ENCODE measurements at regions not wholly inside any gene's neighbourhood (a gene's known extent, or its start where the extent isn't known, plus 50 kb on each side); places are given as distances from the start of the nearest gene placed in this dataset.

DNA sequence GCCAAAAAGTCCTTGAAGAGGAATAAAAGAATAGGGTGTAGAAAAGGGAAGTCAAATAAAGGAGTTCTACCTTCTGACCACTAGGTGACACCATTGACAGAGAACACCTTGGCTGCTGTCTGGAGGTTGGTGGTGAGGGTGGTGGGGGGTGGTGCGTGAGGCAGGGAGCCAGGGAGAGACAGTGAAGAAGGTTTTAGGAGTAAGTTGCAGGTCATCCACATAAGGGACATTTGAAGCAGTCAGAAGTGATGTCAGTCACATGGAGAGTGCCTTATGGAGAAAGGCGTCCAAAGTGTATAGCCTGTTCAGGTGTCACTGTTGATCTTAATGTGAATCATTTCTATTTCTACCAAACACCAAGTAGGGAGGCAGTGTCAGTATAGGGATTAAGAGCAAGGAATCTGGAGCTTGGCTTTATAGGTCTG is 279.3 kb upstream of the DDHD1 start:
- no peak overlapping the region for H3K4me3 ChIP-seq (ENCODE audit: low read depth, low read length)
- POLR2A ChIA-PET = no interaction called here
- CTCF ChIA-PET = interaction anchor here (0.9 to 6.9 kb wide), 16 partner anchors 9 to 916 kb away, joined by 3 to 50 read pairs (median 5); no protein-coding TSS in a partner anchor
- TF ChIP-seq, protein P1, sequence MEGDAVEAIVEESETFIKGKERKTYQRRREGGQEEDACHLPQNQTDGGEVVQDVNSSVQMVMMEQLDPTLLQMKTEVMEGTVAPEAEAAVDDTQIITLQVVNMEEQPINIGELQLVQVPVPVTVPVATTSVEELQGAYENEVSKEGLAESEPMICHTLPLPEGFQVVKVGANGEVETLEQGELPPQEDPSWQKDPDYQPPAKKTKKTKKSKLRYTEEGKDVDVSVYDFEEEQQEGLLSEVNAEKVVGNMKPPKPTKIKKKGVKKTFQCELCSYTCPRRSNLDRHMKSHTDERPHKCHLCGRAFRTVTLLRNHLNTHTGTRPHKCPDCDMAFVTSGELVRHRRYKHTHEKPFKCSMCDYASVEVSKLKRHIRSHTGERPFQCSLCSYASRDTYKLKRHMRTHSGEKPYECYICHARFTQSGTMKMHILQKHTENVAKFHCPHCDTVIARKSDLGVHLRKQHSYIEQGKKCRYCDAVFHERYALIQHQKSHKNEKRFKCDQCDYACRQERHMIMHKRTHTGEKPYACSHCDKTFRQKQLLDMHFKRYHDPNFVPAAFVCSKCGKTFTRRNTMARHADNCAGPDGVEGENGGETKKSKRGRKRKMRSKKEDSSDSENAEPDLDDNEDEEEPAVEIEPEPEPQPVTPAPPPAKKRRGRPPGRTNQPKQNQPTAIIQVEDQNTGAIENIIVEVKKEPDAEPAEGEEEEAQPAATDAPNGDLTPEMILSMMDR (IDR thresholded peaks at IDR 0.05; ENCODE audit: insufficient read depth, low read length, missing control alignments) = peak; percentile 74
- no peak for DNase-seq (ENCODE audit: low read depth, low spot score)

DNA sequence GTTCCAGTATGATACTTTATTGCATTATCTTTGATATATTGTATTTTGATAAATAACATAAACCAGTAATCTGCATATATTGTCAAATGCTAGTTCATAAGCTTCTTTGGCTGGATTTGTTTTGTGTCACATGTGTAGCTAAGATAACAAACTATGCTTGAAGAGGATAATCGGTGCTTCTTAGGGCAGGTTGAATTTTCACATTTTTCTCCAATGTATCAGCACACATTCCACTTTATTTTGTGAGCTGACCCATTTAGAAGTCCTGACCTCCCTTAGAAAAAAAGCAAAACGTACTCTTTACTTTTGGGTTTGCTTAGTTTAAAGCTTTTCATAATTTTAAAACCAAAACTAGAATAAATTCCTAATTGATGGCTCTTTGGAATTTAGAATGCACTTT is 277.7 kb upstream of the DDHD1 start:
- H3K4me3 ChIP-seq (ENCODE audit: low read depth, low read length) = no peak overlapping the region
- TF ChIP-seq, protein P1 (IDR thresholded peaks at IDR 0.05; ENCODE audit: insufficient read depth, low read length, missing control alignments) = no peak
- ChIA-PET POLR2A (no interaction called here), CTCF (interaction anchor here (1.1 to 6.9 kb wide), 16 partner anchors 8 to 917 kb away, joined by 3 to 50 read pairs (median 4); no protein-coding TSS in a partner anchor)
- DNase-seq (ENCODE audit: low read depth, low spot score) = no peak

DNA sequence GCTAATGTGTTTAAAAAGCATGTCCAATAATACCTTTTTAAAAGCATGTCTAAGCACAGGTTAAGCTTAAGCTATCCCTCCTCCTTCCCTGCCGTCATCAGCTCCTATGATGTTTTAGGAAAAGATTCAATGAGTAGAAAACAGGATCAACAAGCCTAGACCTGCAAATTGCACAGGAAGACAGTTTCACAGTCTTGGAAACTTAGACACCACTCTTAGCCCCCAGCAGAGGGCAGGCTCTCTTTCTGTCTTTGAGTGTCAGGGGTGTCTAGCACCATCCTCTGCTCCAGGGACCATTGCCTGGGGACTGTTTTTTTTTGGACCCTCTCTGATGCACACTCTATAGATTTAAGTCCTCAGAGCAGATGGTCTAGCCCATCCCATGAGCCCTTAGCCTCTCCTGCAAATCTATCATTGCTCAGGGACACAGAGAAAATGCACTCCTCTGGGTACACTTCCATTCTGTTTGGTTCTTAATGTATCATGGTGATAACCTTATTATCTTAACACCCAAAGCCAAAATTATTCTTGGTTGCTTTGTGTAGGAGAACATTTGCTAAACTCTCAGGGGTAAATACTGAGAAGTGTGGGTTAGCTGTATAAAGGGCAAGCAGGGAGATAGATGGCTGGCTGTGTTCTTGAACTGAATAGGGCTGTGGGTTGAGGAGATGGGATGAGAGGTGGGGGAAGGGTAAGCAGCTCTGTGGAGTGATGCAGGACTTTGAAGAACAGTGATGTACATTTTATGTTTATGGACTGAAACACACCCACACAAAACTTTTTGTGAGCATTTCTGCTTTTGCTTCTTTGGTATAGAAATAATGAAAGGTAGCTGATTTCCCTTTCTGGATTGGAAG is 259.9 kb upstream of the DDHD1 start:
- no peak for DNase-seq (ENCODE audit: low read depth, low spot score)
- POLR2A ChIA-PET = no interaction called here
- no peak overlapping the region for H3K4me3 ChIP-seq (ENCODE audit: low read depth, low read length)
- TF ChIP-seq, protein P1 (IDR thresholded peaks at IDR 0.05; ENCODE audit: insufficient read depth, low read length, missing control alignments) = peak; percentile 49
- CTCF ChIA-PET = interaction anchor here (0.7 to 5.2 kb wide), 12 partner anchors 10 to 936 kb away, joined by 3 to 32 read pairs (median 3); no protein-coding TSS in a partner anchor

DNA sequence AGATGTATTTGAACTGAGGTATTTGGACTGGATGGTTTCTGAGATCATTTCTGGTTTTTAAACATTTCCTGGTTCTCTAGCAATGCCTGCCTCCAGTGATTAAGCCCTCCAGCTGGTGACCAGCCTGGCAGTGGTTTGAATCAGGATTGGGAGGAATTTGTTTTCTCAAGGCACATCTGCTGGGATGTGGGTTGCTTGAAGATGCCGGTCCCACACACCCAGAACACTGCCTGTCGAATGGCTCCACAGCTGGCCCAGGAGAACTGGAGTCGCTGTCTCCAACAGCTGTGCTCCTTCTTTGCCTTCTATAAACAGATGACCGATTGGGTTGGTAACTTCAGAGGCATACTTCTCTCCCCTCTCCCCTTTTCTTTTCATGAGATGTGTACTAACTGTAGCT is 258.0 kb upstream of the DDHD1 start:
- no peak overlapping the region for H3K4me3 ChIP-seq (ENCODE audit: low read depth, low read length)
- POLR2A ChIA-PET = no interaction called here
- CTCF ChIA-PET = interaction anchor here (0.8 to 5.2 kb wide), 5 partner anchors 12 to 938 kb away, joined by 3 to 32 read pairs (median 8); no protein-coding TSS in a partner anchor
- TF ChIP-seq, protein P1 (IDR thresholded peaks at IDR 0.05; ENCODE audit: insufficient read depth, low read length, missing control alignments) = no peak
- no peak for DNase-seq (ENCODE audit: low read depth, low spot score)

DNA sequence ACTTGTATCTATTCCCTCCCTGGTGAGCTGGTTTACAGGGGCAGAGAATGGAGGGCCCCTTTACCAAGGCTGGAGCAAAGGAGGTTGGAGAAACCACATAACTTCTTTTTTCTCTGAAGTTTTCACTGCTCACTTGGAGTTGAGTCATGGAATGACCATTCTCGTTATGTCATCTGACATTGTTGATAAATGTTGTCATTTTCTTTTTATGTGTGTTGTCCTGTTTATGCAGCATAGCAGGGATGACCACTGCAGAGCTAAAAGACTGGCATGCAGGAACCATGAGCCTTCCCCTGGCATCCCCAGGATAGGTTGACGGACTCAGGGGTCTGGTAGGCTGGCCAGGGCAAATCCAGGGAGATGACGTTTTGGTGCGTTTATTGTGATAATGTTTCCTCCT is 256.8 kb upstream of the DDHD1 start:
- H3K4me3 ChIP-seq (ENCODE audit: low read depth, low read length) = no peak overlapping the region
- CTCF ChIA-PET = interaction anchor here (1.0 to 5.2 kb wide), 4 partner anchors 11 to 939 kb away, joined by 4 to 32 read pairs (median 12); no protein-coding TSS in a partner anchor
- POLR2A ChIA-PET = no interaction called here
- DNase-seq (ENCODE audit: low read depth, low spot score) = no peak
- TF ChIP-seq, protein P1 (IDR thresholded peaks at IDR 0.05; ENCODE audit: insufficient read depth, low read length, missing control alignments) = no peak

DNA sequence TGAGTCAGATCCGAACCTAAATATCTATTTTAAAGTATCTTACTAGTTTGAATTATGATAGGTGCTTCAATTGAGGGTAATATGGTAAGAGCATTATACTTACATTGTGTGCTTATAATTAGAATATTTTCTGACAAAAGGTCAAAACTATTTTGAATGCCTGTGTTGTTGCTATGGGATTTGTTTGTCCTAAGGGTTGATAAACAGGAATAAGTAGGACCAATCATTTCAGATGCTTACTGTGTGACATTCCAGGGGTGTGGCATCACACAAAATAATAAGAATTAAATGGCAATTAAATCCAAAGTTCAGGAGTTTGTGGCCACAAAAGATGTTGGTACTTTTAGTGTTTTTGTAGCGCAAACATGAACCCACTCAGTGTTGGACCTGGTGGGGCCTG is 256.2 kb upstream of the DDHD1 start:
- CTCF ChIA-PET = interaction anchor here (1.3 to 5.2 kb wide), 3 partner anchors 10 to 939 kb away, joined by 4 to 32 read pairs (median 18); no protein-coding TSS in a partner anchor
- POLR2A ChIA-PET = no interaction called here
- DNase-seq (ENCODE audit: low read depth, low spot score) = no peak
- TF ChIP-seq, protein P1 (IDR thresholded peaks at IDR 0.05; ENCODE audit: insufficient read depth, low read length, missing control alignments) = no peak
- H3K4me3 ChIP-seq (ENCODE audit: low read depth, low read length) = no peak overlapping the region
